Mammary epithelial cell (primary cell): ENCODE measurements at regions not wholly inside any gene's neighbourhood (a gene's known extent, or its start where the extent isn't known, plus 50 kb on each side); places are given as distances from the start of the nearest gene placed in this dataset.

ENCODE experiments used
- CTCF ChIP-seq, 2 donors: IDR thresholded peaks in 1 of 2; conservative IDR thresholded peaks in 1 of 2; 2 replicates each; pipeline ENCODE4 v1.5.1; 2011 to 2012; ENCODE audit warnings: inconsistent platforms in 2 of 2, low read length in 2 of 2, mild to moderate bottlenecking in 2 of 2, control low read depth in 1 of 2, low read depth in 1 of 2; ENCODE audit not compliant: insufficient read depth in 1 of 2; ENCODE audit errors: extremely low read depth in 1 of 2
- EZH2 ChIP-seq: IDR thresholded peaks from 2 replicates; pipeline ENCODE4 v1.6.1; 2012; ENCODE audit warnings: low read length, inconsistent platforms, borderline replicate concordance

- TF ChIP-seq EZH2, result no peak
- no peak for TF ChIP-seq CTCF (conservative IDR thresholded peaks at IDR 0.05 in 1 of 2, IDR thresholded peaks at IDR 0.05 in 1 of 2; ENCODE audit: extremely low read depth in 1 of 2, insufficient read depth in 1 of 2, low read depth in 1 of 2, low read length in 2 of 2)
These were observed 1480.9 kb upstream of the SLC39A10 start for GRCh38 chr2:194176134-194176533.
